Activated CD4-positive, CD25-positive, alpha-beta regulatory T cell (primary cell): ENCODE measurements at regions not wholly inside any gene's neighbourhood (a gene's known extent, or its start where the extent isn't known, plus 50 kb on each side); places are given as distances from the start of the nearest gene placed in this dataset.
A peak's percentile ranks its signal among the peaks of the same experiment; 100 is the strongest.

Source experiments
- DNase-seq, 4 experiments: peaks; one replicate each; lab custom pipeline; 2025; lab: John Stamatoyannopoulos, UW

DNA sequence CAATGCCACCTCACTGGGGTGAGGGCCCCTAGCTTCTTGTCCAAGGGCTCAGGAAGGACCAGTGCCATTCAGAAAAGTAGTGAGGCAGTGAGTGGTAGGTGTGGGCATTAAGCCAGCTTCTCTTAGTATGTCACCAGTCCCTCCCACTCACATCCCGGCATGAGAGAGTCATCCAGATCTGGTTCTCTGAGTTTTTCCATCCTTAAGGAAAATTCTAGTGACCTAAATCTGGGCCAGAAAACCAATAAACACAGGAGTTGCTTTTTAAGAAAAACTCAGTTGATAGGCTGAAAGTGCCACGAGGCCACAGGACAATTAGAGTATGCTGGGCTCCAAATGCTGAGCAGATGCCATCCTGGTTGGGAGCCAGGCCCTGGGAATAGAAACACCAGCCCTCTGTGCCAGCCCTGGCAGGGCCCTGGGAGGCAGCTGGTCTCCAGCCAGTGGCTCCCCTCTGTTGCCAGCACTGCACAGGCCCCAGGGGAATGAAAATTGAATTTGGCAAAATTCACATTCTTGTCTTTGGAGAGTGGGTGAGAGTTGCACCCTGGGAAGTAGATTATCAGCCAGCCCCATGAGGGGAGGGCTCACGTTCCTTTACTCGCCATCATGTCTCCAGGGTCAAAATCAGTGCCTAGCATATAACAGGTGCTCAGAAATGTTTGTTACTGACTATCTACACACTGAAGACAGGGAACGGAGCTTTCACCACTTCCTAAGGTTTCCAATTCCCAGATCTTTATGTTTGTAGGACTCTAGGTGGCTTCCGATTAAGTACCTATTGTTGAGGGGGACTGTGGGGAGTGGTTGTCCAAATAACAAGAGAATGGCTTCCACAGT is 52.8 kb downstream of the FAM43A start:
- no peak for DNase-seq

DNA sequence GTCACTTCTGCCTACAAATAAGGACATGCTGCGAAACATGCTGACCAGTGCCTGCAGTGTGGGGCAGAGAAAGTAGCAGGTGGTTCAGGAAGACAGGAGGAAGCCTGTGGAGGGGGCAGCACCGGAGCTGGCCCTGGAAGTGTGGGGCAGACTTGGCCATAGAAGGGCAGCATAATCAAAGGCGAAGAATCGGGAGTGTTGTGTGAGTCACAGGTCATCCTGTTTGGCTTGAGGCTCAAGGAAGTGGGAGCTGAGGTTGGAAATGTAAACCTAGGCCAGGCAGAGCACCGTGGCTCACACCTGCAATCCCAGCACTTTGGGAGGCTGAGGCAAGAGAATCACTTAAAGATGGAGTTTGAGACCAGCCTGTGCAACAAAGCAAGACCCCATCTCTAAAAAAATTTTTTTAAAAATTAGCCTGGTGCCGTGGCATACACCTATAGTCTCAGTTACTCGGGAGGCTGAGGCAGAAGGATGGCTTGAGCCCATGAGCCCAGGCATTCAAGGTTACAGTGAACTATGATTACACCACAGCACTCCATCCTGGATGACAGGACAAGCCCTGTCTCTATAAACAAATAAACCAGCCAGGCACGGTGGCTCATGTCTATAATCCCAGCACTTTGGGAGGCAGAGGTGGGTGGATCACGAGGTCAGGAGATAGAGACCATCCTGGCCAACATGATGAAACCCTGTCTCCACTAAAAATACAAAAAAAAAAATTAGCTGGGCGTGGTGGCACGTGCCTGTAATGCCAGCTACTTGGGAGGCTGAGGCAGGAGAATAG is 54.0 kb downstream of the FAM43A start:
- no peak for DNase-seq

DNA sequence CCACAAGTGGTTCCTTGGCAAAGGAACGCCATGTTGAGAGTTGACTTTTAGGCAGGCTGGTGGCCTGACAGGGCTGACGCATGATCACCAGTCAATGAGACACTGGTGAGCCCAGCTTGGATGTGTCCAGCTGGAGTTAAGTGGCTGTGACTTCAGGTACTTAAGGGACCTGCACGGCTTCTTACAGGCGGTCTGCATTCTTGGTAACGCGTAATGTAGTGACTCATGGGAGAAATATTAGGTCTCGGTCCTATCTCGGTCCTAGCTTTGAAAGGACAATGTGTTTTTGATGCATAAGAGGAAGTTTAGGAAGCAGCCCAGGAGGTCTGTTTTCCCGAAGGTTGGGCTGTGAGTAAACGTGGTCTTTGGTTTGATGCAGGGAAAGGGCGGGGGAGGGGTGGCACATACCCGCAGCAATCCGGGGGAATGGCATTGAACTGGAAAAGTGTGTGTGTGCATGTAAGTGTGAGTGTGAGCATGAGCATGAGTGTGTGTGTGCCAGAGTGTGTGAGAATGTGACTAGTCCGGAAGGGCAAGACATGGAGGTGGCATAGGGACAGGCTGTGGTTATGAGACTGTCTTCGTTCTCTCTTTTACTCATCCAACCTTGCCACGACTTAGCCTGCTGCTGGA is 55.3 kb downstream of the FAM43A start:
- DNase-seq: no peak

DNA sequence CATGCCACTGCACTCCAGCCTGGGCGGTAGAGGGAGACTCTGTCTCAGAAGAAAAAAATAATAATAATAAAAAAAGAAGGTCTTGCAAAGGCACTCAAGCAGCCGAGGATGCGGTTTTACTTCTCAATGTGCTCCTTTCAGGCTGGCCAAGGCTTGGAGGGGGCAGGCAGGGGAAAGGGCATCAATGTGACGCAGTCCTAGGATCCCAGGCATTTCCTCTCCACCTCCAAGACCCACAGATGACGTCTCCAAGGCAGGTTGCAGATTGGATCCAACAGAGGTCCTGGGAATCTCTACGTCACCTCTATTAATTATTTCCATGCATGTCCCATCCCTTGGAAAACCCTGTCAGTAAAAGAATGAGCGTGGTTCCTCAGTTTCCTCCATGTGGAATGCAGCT is 56.2 kb downstream of the FAM43A start:
- DNase-seq: no peak

- no peak for DNase-seq
Measured at GRCh38 chr3:194744826-194745225, 59.1 kb downstream of the FAM43A start.

GRCh38 chr3:194745422-194746184 is 59.9 kb downstream of the FAM43A start:
- no peak for DNase-seq

DNA sequence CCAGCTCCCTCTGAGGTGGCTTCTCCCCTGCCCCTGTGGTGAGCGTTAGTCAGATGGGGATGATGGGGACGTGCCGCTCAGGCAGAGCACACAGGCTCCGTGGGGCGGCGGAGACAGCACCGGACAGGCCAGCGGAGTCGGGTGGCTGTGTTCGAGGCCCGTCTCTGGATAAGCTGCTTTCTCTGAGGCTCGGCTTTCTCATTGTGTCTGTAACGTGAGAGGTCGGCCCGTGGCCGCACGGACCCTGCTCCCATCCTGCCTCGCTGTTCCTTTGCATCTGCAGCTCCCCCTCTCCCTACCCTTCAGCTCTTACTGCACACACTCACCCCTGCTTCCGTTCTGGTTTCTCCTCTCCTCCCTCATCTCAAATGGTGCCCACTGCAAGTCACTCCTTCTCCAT is 62.5 kb downstream of the FAM43A start:
- DNase-seq: no peak

- no peak for DNase-seq
Measured at GRCh38 chr3:194749631-194750490, 64.2 kb downstream of the FAM43A start.

DNA sequence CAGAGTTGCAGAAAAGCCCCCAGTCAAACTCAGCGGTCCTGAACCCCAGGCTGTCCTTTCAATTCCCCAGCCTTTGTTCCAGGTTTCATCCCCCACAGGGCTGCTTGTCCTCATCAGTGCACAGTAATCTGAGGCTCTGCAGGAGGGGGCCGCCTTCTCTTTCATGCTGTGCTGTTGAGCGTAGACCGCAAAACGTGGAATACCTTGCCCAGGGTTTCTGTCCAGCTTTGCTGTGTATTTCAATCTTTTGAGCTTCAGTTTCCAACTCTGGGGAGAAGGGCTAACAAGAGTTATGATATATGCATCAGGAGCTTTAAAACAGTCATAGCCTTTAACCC is 64.8 kb downstream of the FAM43A start:
- no peak for DNase-seq

DNA sequence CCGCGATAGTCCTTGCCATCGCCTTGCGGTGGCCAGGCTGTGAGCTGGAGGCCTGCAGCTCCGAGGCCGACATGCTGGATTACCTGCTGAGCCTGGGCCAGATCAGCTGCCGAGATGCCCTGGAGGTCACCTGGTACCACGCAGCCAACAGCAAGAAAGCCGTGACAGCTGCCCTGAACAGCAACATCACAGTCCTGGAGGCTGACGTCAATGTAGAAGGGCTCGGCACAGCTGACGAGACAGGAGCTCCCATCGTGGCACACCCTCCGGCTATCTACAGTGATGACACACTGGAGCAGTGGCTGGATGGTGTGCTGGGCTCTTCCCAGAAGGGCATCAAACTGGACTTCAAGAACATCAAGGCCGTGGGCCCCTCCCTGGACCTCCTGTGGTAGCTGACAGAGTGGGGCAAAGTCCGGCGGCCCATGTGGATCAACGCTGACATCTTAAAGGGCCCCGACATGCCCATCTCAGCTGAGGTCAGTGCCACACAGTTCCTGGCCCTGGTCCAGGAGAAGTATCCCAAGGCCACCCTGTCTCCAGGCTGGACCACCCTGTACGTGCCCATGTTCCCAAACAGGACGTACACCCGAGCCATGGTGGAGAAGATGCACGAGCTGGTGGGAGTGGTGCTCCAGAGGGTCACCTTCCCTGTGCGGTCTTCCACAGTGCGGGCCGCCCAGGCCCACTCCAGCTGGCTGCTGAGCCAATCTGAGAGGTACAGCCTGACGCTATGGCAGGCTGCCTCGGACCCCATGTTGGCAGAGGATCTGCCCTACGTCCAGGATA is 70.2 kb downstream of the FAM43A start:
- DNase-seq: no peak

GRCh38 chr3:194756460-194756779 is 70.7 kb downstream of the FAM43A start:
- no peak for DNase-seq

DNA sequence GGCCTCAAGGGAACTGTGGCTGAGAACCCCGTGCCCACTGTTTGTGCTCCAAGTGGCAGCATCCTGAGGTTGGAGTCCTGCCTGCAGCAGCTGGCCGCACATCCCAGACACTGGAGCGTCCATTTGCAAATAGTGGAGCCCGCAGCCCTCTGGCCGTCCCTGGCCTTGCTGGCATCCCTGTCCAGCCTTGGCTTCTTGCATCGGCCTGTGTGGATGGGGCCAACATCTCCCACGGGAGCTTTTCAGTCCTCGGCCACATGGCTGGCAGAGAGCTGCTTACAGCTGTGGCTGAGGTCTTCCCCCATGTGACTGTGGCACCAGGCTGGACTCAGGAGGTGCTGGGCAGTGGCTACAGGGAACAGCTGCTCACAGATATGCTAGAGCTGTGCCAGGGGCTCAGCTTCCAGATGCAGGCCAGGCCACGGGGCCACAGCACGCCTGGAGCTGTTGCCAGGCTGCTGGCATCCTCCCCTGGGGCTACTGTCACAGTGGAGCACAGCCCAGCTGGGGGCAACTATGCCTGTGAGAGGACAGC is 71.2 kb downstream of the FAM43A start:
- no peak for DNase-seq

DNA sequence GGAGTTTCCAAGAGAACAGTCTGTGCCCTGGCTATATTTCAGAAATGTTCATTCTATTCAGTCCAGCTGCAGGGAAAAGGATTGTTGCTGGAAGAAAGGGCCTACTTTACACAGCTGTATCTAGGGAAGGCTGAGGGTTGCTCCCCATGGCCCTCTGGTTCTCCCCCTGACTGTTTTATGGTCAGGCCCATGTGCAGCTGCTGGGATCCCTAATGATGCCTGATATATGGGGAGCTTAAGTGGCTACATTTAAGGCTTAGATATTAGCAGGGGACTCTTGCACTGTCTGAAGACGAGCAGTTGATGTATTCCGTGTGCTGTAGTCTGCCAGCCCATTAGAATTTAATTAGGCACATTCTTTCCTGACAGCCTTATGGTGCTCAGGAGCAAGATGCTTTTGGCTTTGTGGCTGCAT is 72.0 kb downstream of the FAM43A start:
- DNase-seq: no peak

- DNase-seq: no peak
Measured at GRCh38 chr3:194758716-194759115, 73.0 kb downstream of the FAM43A start.

DNA sequence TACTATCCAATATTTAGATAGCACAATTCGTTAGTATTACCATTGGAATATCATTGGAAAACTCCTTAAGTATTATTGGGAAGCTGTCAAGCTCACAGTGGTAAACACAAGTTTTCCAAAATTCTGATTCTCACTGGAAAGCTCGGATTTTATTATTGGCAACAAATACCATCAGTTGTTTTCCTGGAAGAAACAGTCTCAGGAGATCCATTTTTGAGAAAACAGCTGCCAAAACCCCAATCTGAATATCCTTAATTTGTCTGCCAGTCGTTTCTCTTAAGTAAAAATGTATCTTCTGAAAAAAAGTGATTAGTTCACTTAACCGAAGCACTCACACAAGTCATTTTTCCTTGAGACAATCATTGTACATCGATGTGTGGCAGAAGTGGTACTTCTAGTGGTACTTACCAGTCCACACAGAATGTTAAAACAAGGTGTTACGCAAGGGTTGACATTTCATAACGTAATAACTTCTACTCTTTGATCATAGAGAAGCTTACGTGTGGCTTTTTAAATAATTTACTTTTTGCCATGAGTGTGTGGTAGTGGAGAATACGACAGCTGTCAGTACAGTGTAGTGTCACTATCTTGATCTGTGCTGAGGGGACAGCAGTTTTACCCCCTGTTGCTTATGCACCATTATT is 74.9 kb downstream of the FAM43A start:
- DNase-seq: no peak

- DNase-seq: no peak
Measured at GRCh38 chr3:194761384-194761783, 75.7 kb downstream of the FAM43A start.

DNA sequence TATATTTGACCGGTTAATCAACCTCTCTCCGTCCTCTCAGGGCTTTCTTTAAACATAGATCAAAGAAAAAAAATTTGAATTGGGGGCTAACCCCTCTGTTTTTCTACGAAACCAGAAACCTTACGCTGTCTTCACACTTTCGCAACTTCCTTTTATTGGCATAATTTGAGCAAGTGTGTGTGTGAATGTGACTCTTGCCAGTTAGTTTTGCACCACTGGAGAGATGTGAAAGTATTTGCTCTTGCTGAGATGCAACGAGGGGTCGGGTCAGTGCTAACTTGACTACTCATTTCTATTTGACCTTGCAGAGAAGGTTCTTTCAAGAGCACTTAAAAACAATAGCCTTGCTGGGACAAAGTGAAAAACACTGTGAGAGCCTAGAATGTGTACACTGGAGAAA is 81.2 kb downstream of the FAM43A start:
- DNase-seq: no peak

- no peak for DNase-seq
Measured at GRCh38 chr3:194767446-194768207, 81.9 kb downstream of the FAM43A start.

DNA sequence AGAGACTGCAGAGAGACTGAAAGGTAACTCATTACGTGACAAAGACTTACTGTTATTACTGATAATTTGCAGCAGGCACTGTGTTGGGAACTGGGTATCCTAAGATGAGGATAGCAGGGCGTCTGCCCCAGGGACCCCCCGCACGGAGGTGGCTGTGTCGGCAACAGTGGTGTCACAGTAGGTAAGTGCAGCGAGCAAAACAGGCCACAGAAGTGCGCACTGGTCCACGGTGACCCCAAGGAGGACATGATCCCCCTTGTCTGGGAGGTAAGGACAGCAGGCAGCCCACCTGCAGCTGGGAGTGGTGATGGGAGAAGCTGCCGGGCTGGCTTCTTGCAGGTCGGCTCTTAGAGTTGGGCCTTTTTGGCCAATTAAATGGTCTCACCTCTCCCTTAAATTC is 82.9 kb downstream of the FAM43A start:
- DNase-seq: peak in 1 of 4 experiments; percentile 6
